ENCODE measurements at regions not wholly inside any gene's neighbourhood (a gene's known extent, or its start where the extent isn't known, plus 50 kb on each side); places are given as distances from the start of the nearest gene placed in this dataset.

DNA sequence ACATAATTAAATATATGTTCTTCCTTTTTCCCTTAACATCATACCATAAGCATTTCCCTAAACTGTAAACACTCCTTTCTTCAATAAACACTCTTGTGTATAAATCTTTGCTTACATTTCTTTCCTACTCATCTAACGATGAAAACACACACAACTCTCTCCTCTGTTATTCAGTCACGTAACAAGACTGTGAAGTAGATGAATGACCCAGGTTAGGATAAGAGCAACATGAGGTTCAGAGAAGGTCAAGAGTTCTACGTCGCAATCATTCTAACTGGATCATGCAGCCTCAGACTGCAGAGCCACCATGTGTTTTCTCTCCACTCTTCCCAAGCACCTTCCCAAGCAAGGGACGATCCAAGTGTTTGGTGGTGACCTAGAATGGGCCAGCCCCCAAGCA, 70.5 kb upstream of the SPTLC1 start:
- no peaks in the 10 kb centered on the region for H3K36me3 ChIP-seq (ENCODE audit: low read depth, low read length)
- H3K4me3 ChIP-seq (ENCODE audit: low read length), result no peak overlapping the region
- no peaks in the 10 kb centered on the region for H3K79me2 ChIP-seq (ENCODE audit: low read length)
- H3K9ac ChIP-seq (ENCODE audit: low read length), result no peak overlapping the region
- no peak for ATAC-seq
- CTCF ChIA-PET, result no interaction called here
- no peaks in the 10 kb centered on the region for H4K20me1 ChIP-seq (ENCODE audit: low read length)
- intact Hi-C loops (cut with micrococcal nuclease), result no loop called here
- H3K4me1 ChIP-seq (ENCODE audit: insufficient read depth, low read length), result no peaks in the 10 kb centered on the region
- POLR2A ChIA-PET (ENCODE audit: unreplicated experiment), result no interaction called here
- H2AFZ ChIP-seq (ENCODE audit: low read length), result no peak overlapping the region
- no peaks in the 10 kb centered on the region for H3K9me2 ChIP-seq (replicated peaks; ENCODE audit: low read length)
- no peak for TF ChIP-seq EZH2phosphoT487 (IDR thresholded peaks at IDR 0.05; ENCODE audit: borderline replicate concordance, low read length)
- no peak for TF ChIP-seq EZH2 (IDR thresholded peaks at IDR 0.05; ENCODE audit: low read length, unreplicated experiment)
- TF ChIP-seq CTCF (conservative IDR thresholded peaks at IDR 0.05; ENCODE audit: low read depth, low read length), result no peak
- no peak overlapping the region for H3K4me2 ChIP-seq (ENCODE audit: low read length)
- no peak overlapping the region for H3K27ac ChIP-seq (ENCODE audit: low read length)
- no peak for DNase-seq
- H3K27me3 ChIP-seq (ENCODE audit: low read length), result no peaks in the 10 kb centered on the region
- H3K9me3 ChIP-seq (ENCODE audit: low read length), result no peaks in the 10 kb centered on the region
- no TSS peak for BruUV-seq (replicated peaks)
- no peaks in the 10 kb centered on the region for H3F3A ChIP-seq (ENCODE audit: low read length, unreplicated experiment)

DNA sequence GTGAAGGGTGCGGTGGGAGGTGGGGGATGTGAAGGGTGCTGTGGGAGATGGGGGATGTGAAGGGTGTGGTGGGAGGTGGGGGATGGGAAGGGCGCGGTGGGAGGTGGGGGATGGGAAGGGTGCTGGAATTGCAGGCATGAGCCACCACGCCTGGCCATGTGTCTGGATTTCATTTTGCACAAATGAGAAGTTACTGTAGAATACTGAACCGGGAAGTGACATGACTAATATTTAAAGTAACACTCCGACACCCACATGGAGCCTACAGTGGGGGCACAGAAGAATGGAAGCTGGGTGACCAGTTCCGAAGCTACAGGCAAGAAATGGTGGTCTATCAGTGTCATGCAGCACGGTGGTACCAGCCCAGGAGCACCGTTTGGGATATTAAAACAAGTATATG, 69.9 kb upstream of the SPTLC1 start:
- Histone ChIP-seq H3K27me3 (ENCODE audit: low read length) (no peaks in the 10 kb centered on the region), H4K20me1 (ENCODE audit: low read length) (no peaks in the 10 kb centered on the region), H3K4me1 (ENCODE audit: insufficient read depth, low read length) (no peaks in the 10 kb centered on the region), H2AFZ (ENCODE audit: low read length) (no peak overlapping the region), H3K79me2 (ENCODE audit: low read length) (no peaks in the 10 kb centered on the region), H3K4me3 (ENCODE audit: low read length) (no peak overlapping the region), H3K4me2 (ENCODE audit: low read length) (no peak overlapping the region), H3K36me3 (ENCODE audit: low read depth, low read length) (no peaks in the 10 kb centered on the region), H3F3A (ENCODE audit: low read length, unreplicated experiment) (no peaks in the 10 kb centered on the region), H3K27ac (ENCODE audit: low read length) (no peak overlapping the region), H3K9ac (ENCODE audit: low read length) (no peak overlapping the region), H3K9me2 (replicated peaks; ENCODE audit: low read length) (no peaks in the 10 kb centered on the region), H3K9me3 (ENCODE audit: low read length) (no peaks in the 10 kb centered on the region)
- no peak for DNase-seq
- no peak for ATAC-seq
- BruUV-seq (replicated peaks), result no TSS peak
- intact Hi-C loops (cut with micrococcal nuclease), result no loop called here
- POLR2A ChIA-PET (ENCODE audit: unreplicated experiment), result no interaction called here
- no peak for TF ChIP-seq CTCF (conservative IDR thresholded peaks at IDR 0.05; ENCODE audit: low read depth, low read length)
- no peak for TF ChIP-seq EZH2 (IDR thresholded peaks at IDR 0.05; ENCODE audit: low read length, unreplicated experiment)
- no peak for TF ChIP-seq EZH2phosphoT487 (IDR thresholded peaks at IDR 0.05; ENCODE audit: borderline replicate concordance, low read length)
- CTCF ChIA-PET, result no interaction called here

DNA sequence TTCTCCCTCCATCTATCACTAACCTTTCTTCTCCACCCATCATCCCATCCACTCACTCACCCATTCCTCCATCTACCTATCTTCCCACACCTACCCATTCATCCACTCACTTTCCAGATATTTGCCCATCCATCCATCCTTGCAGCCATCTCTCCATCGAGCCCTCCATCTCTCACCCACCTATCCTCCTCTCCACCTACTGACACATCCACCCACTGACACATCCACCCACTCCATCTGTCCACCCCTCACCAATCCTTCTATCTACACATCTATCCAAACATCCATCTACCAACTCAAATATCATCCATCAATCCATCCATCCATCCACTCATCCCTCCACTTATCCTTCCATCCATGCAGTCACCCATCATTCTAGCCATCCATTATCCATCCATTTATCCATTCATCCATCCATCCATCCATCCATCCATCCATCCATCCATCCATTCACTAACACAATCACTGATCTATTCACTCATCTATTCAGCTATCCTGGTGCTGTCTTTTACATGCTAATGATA, 68.9 kb upstream of the SPTLC1 start:
- H3K4me3 ChIP-seq (ENCODE audit: low read length), result no peak overlapping the region
- no peaks in the 10 kb centered on the region for H4K20me1 ChIP-seq (ENCODE audit: low read length)
- POLR2A ChIA-PET (ENCODE audit: unreplicated experiment), result no interaction called here
- no peak overlapping the region for H3K4me2 ChIP-seq (ENCODE audit: low read length)
- no peaks in the 10 kb centered on the region for H3F3A ChIP-seq (ENCODE audit: low read length, unreplicated experiment)
- no peaks in the 10 kb centered on the region for H3K27me3 ChIP-seq (ENCODE audit: low read length)
- H3K9me3 ChIP-seq (ENCODE audit: low read length), result no peaks in the 10 kb centered on the region
- DNase-seq (no peak), ATAC-seq (no peak)
- no peak overlapping the region for H3K27ac ChIP-seq (ENCODE audit: low read length)
- H3K4me1 ChIP-seq (ENCODE audit: insufficient read depth, low read length), result no peaks in the 10 kb centered on the region
- no peaks in the 10 kb centered on the region for H3K9me2 ChIP-seq (replicated peaks; ENCODE audit: low read length)
- no peak for TF ChIP-seq EZH2phosphoT487 (IDR thresholded peaks at IDR 0.05; ENCODE audit: borderline replicate concordance, low read length)
- no peak for TF ChIP-seq EZH2 (IDR thresholded peaks at IDR 0.05; ENCODE audit: low read length, unreplicated experiment)
- TF ChIP-seq CTCF (conservative IDR thresholded peaks at IDR 0.05; ENCODE audit: low read depth, low read length), result no peak
- H3K79me2 ChIP-seq (ENCODE audit: low read length), result no peaks in the 10 kb centered on the region
- BruUV-seq (replicated peaks), result no TSS peak
- H3K36me3 ChIP-seq (ENCODE audit: low read depth, low read length), result no peaks in the 10 kb centered on the region
- intact Hi-C loops (cut with micrococcal nuclease), result no loop called here
- CTCF ChIA-PET, result no interaction called here
- no peak overlapping the region for H2AFZ ChIP-seq (ENCODE audit: low read length)
- H3K9ac ChIP-seq (ENCODE audit: low read length), result no peak overlapping the region
